SK-N-SH treated with all-trans-retinoic acid at 6 μM for 48 hours (cell line): ENCODE measurements at regions not wholly inside any gene's neighbourhood (a gene's known extent, or its start where the extent isn't known, plus 50 kb on each side); places are given as distances from the start of the nearest gene placed in this dataset.

Experiments
- ARNTL ChIP-seq: fragments of 450-650 bp; formaldehyde crosslinking; IDR thresholded peaks from 2 replicates; pipeline ENCODE4 v1.5.0; 2020; ENCODE audit warnings: low read depth, mild to moderate bottlenecking, moderate library complexity, borderline replicate concordance
- CREB5 ChIP-seq: fragments of 250-450 bp; sonication (Bioruptor Pico); IDR thresholded peaks from 2 replicates; pipeline ENCODE4 v1.5.1; 2020; ENCODE audit warnings: low read depth, mild to moderate bottlenecking, moderate library complexity
- ESRRG ChIP-seq: fragments of 250-450 bp; sonication (Bioruptor Pico); IDR thresholded peaks from 2 replicates; pipeline ENCODE4 v1.6.1; 2021; ENCODE audit warnings: mild to moderate bottlenecking
- GLIS3 ChIP-seq: fragments of 250-450 bp; sonication (Bioruptor Pico); IDR thresholded peaks from 2 replicates; pipeline ENCODE4 v1.5.0; 2020; ENCODE audit warnings: mild to moderate bottlenecking, moderate library complexity
- OSR1 ChIP-seq: fragments of 250-450 bp; sonication (Bioruptor Pico); IDR thresholded peaks from 2 replicates; pipeline ENCODE4 v1.8.0; 2022; ENCODE audit warnings: moderate library complexity, mild to moderate bottlenecking, inconsistent platforms
- PPARA ChIP-seq: fragments of 250-450 bp; sonication (Bioruptor Pico); IDR thresholded peaks from 2 replicates; pipeline ENCODE4 v1.5.0; 2020; ENCODE audit warnings: mild to moderate bottlenecking, borderline replicate concordance
- SNAI2 ChIP-seq: fragments of 250-450 bp; sonication (Bioruptor Pico); IDR thresholded peaks from 2 replicates; pipeline ENCODE4 v1.5.0; 2020; ENCODE audit warnings: mild to moderate bottlenecking, moderate library complexity
- ZC3H10 ChIP-seq: fragments of 250-450 bp; sonication (Bioruptor Pico); IDR thresholded peaks from 2 replicates; pipeline ENCODE4 v1.5.1; 2021; ENCODE audit warnings: mild to moderate bottlenecking, moderate library complexity
- ZFP30 ChIP-seq: fragments of 450-650 bp; formaldehyde crosslinking; IDR thresholded peaks from 2 replicates; pipeline ENCODE4 v1.5.0; 2022; ENCODE audit warnings: mild to moderate bottlenecking, moderate library complexity
- ZNF565 ChIP-seq: fragments of 450-650 bp; formaldehyde crosslinking; conservative IDR thresholded peaks from 2 replicates; pipeline ENCODE4 v1.5.0; 2020; ENCODE audit warnings: low read depth, mild to moderate bottlenecking, moderate library complexity
- ZNF70 ChIP-seq: fragments of 450-650 bp; formaldehyde crosslinking; IDR thresholded peaks from 2 replicates; pipeline ENCODE4 v1.5.0; 2020; ENCODE audit warnings: mild to moderate bottlenecking, moderate library complexity
- TF ChIP-seq, protein P1 (sequence below): fragments of 250-450 bp; sonication (Bioruptor Pico); IDR thresholded peaks from 2 replicates; pipeline ENCODE4 v1.8.0; 2020; ENCODE audit warnings: mild to moderate bottlenecking, moderate library complexity, borderline replicate concordance
- TF ChIP-seq, protein P2 (sequence below): fragments of 250-450 bp; sonication (Bioruptor Pico); IDR thresholded peaks from 2 replicates; pipeline ENCODE4 v1.8.0; 2021; ENCODE audit warnings: low read depth, mild to moderate bottlenecking, moderate library complexity, borderline replicate concordance

GRCh38 chr6:114659513-114659912 is 316.7 kb upstream of the HS3ST5 start:
- TF ChIP-seq ZNF70 (CRISPR knock-in tag) (no peak), ARNTL (CRISPR knock-in tag) (no peak), SNAI2 (CRISPR knock-in tag) (no peak), ZFP30 (CRISPR knock-in tag) (no peak), GLIS3 (no peak), ZC3H10 (CRISPR knock-in tag) (no peak), OSR1 (CRISPR knock-in tag) (no peak), ESRRG (CRISPR knock-in tag) (no peak), CREB5 (CRISPR knock-in tag) (no peak), PPARA (CRISPR knock-in tag) (no peak), ZNF565 (CRISPR knock-in tag) (no peak)
- TF ChIP-seq, protein P1, sequence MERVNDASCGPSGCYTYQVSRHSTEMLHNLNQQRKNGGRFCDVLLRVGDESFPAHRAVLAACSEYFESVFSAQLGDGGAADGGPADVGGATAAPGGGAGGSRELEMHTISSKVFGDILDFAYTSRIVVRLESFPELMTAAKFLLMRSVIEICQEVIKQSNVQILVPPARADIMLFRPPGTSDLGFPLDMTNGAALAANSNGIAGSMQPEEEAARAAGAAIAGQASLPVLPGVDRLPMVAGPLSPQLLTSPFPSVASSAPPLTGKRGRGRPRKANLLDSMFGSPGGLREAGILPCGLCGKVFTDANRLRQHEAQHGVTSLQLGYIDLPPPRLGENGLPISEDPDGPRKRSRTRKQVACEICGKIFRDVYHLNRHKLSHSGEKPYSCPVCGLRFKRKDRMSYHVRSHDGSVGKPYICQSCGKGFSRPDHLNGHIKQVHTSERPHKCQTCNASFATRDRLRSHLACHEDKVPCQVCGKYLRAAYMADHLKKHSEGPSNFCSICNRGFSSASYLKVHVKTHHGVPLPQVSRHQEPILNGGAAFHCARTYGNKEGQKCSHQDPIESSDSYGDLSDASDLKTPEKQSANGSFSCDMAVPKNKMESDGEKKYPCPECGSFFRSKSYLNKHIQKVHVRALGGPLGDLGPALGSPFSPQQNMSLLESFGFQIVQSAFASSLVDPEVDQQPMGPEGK (CRISPR knock-in tag): no peak
- TF ChIP-seq, protein P2, sequence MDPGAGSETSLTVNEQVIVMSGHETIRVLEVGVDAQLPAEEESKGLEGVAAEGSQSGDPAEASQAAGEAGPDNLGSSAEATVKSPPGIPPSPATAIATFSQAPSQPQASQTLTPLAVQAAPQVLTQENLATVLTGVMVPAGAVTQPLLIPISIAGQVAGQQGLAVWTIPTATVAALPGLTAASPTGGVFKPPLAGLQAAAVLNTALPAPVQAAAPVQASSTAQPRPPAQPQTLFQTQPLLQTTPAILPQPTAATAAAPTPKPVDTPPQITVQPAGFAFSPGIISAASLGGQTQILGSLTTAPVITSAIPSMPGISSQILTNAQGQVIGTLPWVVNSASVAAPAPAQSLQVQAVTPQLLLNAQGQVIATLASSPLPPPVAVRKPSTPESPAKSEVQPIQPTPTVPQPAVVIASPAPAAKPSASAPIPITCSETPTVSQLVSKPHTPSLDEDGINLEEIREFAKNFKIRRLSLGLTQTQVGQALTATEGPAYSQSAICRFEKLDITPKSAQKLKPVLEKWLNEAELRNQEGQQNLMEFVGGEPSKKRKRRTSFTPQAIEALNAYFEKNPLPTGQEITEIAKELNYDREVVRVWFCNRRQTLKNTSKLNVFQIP: no peak
